Transverse colon (tissue), 4 donors: ENCODE measurements at regions not wholly inside any gene's neighbourhood (a gene's known extent, or its start where the extent isn't known, plus 50 kb on each side); places are given as distances from the start of the nearest gene placed in this dataset.

Experiments used
- DNase-seq: peaks from one replicate; pipeline ENCODE4 v3.0.0-alpha.2; 2019
- H3K27ac ChIP-seq, 4 donors: fragments of 200-600 bp; sonication (generic); 2 replicates each; pipeline ENCODE4 v1.5.1; 2016 to 2018; ENCODE audit warnings: inconsistent platforms in 4 of 4
- H3K27me3 ChIP-seq: fragments of 200-600 bp; sonication (generic); 2 replicates; pipeline ENCODE4 v1.5.1; 2017; ENCODE audit warnings: inconsistent platforms
- H3K36me3 ChIP-seq, 4 donors: fragments of 200-600 bp; sonication (generic); 2 replicates each; pipeline ENCODE4 v1.5.1; 2017 to 2019; ENCODE audit warnings: inconsistent platforms in 4 of 4
- H3K4me1 ChIP-seq, 4 donors: fragments of 200-600 bp; sonication (generic); 2 replicates each; pipeline ENCODE4 v1.5.1; 2017 to 2020; ENCODE audit warnings: inconsistent platforms in 4 of 4
- H3K4me3 ChIP-seq, 4 donors: fragments of 200-600 bp; sonication (generic); 1 replicate in 1 of 4; 2 replicates in 3 of 4; pipeline versions ENCODE4 v1.5.1 to v1.6.1; 2017 to 2019; ENCODE audit warnings: inconsistent platforms in 4 of 4
- H3K9me3 ChIP-seq, 2 donors: fragments of 200-600 bp; sonication (generic); 2 replicates each; pipeline ENCODE4 v1.5.1; 2017 to 2019; ENCODE audit warnings: inconsistent platforms in 2 of 2
- EP300 ChIP-seq: sonication (generic); formaldehyde crosslinking; IDR thresholded peaks from one replicate; pipeline ENCODE4 v1.6.1; 2017; ENCODE audit warnings: antibody characterized with exemption, low read depth
- POLR2A ChIP-seq: fragments of 450-650 bp; IDR thresholded peaks from one replicate; pipeline ENCODE4 v1.6.1; 2016; ENCODE audit warnings: antibody characterized with exemption, mild to moderate bottlenecking, moderate library complexity
- POLR2AphosphoS5 ChIP-seq, 3 donors: sonication (generic); formaldehyde crosslinking; IDR thresholded peaks; one replicate each; pipeline ENCODE4 v1.6.1; 2016; ENCODE audit warnings: antibody characterized with exemption in 3 of 3
- WGBS, 2 donors: methylation state at CpG; one replicate each; pipeline ENCODE4 v1.1.5; 2018; ENCODE audit warnings: low coverage in 1 of 2; 5-methylcytosine and 5-hydroxymethylcytosine counted together
- in situ Hi-C, 4 donors: fragments of 200-750 bp; cut with MboI; loops; one replicate each; pipeline versions ENCODE4 v1.15.0 to v1.15.1; 2017; ENCODE audit warnings: low sequenced_read_pairs in 3 of 4, low pct_ligation_motif_present in 1 of 4, low pct_unique_long_range_greater_than_20kb in 1 of 4
- intact Hi-C: fragments of 100-400 bp; cut with DNase I; formaldehyde crosslinking; loops from one replicate; pipeline ENCODE4 v1.15.1; 2023; ENCODE audit warnings: low total_unique reads
- TF ChIP-seq, protein P1 (sequence below), 5 experiments: fragments of 200-600 bp in 3 of 5; fragments of 450-650 bp in 2 of 5; sonication (generic) in 3 of 5; IDR thresholded peaks; 1 replicate in 2 of 5; 2 replicates in 3 of 5; pipeline ENCODE4 v1.5.1; 2016 to 2017; ENCODE audit warnings: antibody characterized with exemption in 5 of 5, inconsistent platforms in 3 of 5, mild to moderate bottlenecking in 2 of 5, moderate library complexity in 1 of 5

DNA sequence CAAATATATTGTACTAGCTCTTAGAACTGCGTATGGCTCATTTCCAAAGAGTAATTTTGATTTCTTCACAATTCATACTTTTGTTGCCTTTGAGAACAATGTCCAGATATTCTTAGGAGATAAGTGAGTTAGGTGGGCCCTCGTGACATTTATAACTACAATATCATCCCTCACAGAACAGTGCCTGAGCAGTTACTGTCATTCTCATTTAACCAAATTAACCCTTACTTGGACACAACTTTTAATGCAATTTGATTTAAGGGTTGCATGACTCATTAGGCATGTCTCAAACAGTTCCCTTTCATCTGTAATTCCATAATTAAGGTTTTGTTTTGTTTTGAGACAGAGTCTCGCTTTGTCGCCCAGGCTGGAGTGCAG lies 68.1 kb upstream of the DNAH14 start:
- in situ Hi-C loops (loop anchor here in 1 of 4 donors (25.0 kb wide), 1 partner anchor 224 kb away; no protein-coding TSS in a partner anchor), intact Hi-C loops (no loop called here)
- TF ChIP-seq, protein P1, sequence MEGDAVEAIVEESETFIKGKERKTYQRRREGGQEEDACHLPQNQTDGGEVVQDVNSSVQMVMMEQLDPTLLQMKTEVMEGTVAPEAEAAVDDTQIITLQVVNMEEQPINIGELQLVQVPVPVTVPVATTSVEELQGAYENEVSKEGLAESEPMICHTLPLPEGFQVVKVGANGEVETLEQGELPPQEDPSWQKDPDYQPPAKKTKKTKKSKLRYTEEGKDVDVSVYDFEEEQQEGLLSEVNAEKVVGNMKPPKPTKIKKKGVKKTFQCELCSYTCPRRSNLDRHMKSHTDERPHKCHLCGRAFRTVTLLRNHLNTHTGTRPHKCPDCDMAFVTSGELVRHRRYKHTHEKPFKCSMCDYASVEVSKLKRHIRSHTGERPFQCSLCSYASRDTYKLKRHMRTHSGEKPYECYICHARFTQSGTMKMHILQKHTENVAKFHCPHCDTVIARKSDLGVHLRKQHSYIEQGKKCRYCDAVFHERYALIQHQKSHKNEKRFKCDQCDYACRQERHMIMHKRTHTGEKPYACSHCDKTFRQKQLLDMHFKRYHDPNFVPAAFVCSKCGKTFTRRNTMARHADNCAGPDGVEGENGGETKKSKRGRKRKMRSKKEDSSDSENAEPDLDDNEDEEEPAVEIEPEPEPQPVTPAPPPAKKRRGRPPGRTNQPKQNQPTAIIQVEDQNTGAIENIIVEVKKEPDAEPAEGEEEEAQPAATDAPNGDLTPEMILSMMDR (IDR thresholded peaks at IDR 0.05) = no peak
- TF ChIP-seq EP300 (no peak), POLR2AphosphoS5 (IDR thresholded peaks at IDR 0.05) (no peak)
- H3K4me3 ChIP-seq = no peak overlapping the region
- no peak for DNase-seq
- H3K4me1 ChIP-seq = no peaks in the 10 kb centered on the region
- H3K27ac ChIP-seq = no peak overlapping the region
- WGBS, 2 donors = 28 to 52% methylated on average over 2 to 4 of the region's 4 CpGs
- no peaks in the 10 kb centered on the region for H3K27me3 ChIP-seq
- no peaks in the 10 kb centered on the region for H3K36me3 ChIP-seq
- H3K9me3 ChIP-seq = peaks cover 0 to under 1% of the 10 kb centered on the region in 2 donors

DNA sequence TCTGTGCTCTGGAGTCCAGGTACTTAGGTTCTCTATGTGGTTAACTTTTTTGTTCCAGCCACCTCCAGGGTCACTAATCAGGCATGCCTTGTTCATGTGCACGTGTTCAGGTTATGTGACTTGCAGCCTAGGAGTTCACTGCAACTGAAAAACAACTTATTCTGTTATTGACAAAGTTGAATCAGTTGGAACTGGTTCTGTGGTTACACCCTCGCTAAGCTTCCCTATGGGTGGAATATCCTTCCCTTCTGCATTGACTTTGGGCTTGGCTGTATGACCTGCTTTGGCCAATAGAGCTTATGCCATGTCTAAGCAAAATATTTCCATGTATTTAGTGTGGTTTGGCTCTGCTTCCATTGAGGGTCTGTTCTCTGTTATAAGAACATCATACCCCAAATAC lies 66.0 kb upstream of the DNAH14 start:
- Histone ChIP-seq H3K27me3 (no peaks in the 10 kb centered on the region), H3K4me1 (no peaks in the 10 kb centered on the region), H3K9me3 (peaks cover 2 to 4% of the 10 kb centered on the region in 2 donors), H3K4me3 (no peak overlapping the region), H3K27ac (no peak overlapping the region), H3K36me3 (no peaks in the 10 kb centered on the region)
- DNase-seq = no peak
- WGBS, 2 donors = 67 to 69% methylated on average over 1 to 2 of the region's 2 CpGs
- TF ChIP-seq POLR2AphosphoS5 (IDR thresholded peaks at IDR 0.05) = no peak
- no peak for TF ChIP-seq POLR2A
- TF ChIP-seq EP300 = no peak
- TF ChIP-seq, protein P1 (IDR thresholded peaks at IDR 0.05) = no peak
- intact Hi-C loops (no loop called here), in situ Hi-C loops (loop anchor here in 1 of 4 donors (25.0 kb wide), 1 partner anchor 226 kb away; no protein-coding TSS in a partner anchor)

DNA sequence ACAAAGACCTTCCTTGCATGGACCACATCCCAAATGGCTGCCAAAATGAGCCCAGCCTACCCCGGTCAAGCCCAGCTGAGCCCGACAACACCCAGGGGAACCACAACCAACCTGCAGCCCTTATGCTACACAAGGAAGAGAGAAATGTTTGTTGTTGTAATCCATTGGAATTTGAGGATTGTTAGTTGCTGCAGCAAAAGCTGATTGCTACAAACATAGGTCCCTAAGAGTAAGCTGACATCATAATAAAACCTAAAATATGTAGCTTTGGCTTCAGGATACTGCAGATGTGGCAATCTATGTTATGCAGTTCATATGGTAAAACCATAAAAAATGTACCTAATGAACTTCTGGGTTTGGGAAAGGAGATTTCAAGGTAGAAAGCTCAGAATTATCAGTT lies 65.5 kb upstream of the DNAH14 start:
- intact Hi-C loops (no loop called here), in situ Hi-C loops (loop anchor here in 1 of 4 donors (25.0 kb wide), 1 partner anchor 227 kb away; no protein-coding TSS in a partner anchor)
- TF ChIP-seq EP300 (no peak), POLR2AphosphoS5 (IDR thresholded peaks at IDR 0.05) (no peak), POLR2A (no peak)
- TF ChIP-seq, protein P1 (IDR thresholded peaks at IDR 0.05) = no peak
- Histone ChIP-seq H3K36me3 (no peaks in the 10 kb centered on the region), H3K4me3 (no peak overlapping the region), H3K9me3 (peaks cover 2 to 4% of the 10 kb centered on the region in 2 donors), H3K4me1 (no peaks in the 10 kb centered on the region), H3K27ac (no peak overlapping the region), H3K27me3 (no peaks in the 10 kb centered on the region)
- 75 to 92% methylated on average over 2 of the region's 2 CpGs for WGBS, 2 donors
- DNase-seq = no peak

DNA sequence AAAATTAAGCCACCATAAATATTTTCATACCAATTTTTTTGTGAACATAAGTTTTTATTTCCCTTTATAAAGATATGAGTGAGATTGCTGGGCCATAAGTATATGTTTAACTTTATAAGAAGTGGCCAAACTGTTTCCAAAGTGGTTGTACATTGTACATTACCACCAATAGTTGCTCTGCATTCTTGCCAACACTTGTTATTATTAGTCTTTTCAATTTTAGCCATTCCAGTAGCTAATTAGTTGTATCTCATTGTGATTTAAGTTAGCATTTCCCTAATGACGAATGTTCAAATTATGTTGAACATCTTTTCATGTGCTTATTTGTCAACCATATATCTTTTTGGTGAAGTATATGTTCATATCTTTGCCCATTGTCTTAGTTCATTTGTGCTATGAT lies 64.0 kb upstream of the DNAH14 start:
- Histone ChIP-seq H3K9me3 (peaks cover 2 to 4% of the 10 kb centered on the region in 2 donors), H3K4me3 (no peak overlapping the region), H3K27me3 (no peaks in the 10 kb centered on the region), H3K27ac (no peak overlapping the region), H3K4me1 (no peaks in the 10 kb centered on the region), H3K36me3 (no peaks in the 10 kb centered on the region)
- no peak for DNase-seq
- WGBS, 2 donors = 75 to 85% methylated on average over 1 of the region's 1 CpG
- in situ Hi-C loops (loop anchor here in 1 of 4 donors (25.0 kb wide), 1 partner anchor 228 kb away; no protein-coding TSS in a partner anchor), intact Hi-C loops (no loop called here)
- TF ChIP-seq POLR2AphosphoS5 (IDR thresholded peaks at IDR 0.05) = no peak
- TF ChIP-seq, protein P1 (IDR thresholded peaks at IDR 0.05) = no peak
- no peak for TF ChIP-seq EP300
- TF ChIP-seq POLR2A = no peak
